ENCODE measurements at regions not wholly inside any gene's neighbourhood (a gene's known extent, or its start where the extent isn't known, plus 50 kb on each side); places are given as distances from the start of the nearest gene placed in this dataset.

GRCh38 chr3:178079966-178080365 lies 456.3 kb upstream of the KCNMB2 start:
- FAIRE-seq (no peak), DNase-seq (ENCODE audit: low read depth) (no peak)
- TF ChIP-seq CTCF (IDR thresholded peaks at IDR 0.05; ENCODE audit: insufficient read depth, low read length, severe bottlenecking): no peak
- Histone ChIP-seq H3K36me3 (ENCODE audit: control insufficient read depth, insufficient read depth, low read length) (no peaks in the 10 kb centered on the region), H3K27me3 (ENCODE audit: control insufficient read depth, insufficient read depth, low read length) (no peaks in the 10 kb centered on the region), H3K4me3 (ENCODE audit: low read depth, low read length) (no peak overlapping the region)

- TF ChIP-seq CTCF (IDR thresholded peaks at IDR 0.05; ENCODE audit: insufficient read depth, low read length, severe bottlenecking): no peak
- DNase-seq (ENCODE audit: low read depth): no peak
- H3K4me3 ChIP-seq (ENCODE audit: low read depth, low read length): no peak overlapping the region
- H3K27me3 ChIP-seq (ENCODE audit: control insufficient read depth, insufficient read depth, low read length): no peaks in the 10 kb centered on the region
- FAIRE-seq: no peak
- no peaks in the 10 kb centered on the region for H3K36me3 ChIP-seq (ENCODE audit: control insufficient read depth, insufficient read depth, low read length)
Measured at GRCh38 chr3:178082326-178082906, 453.8 kb upstream of the KCNMB2 start.

- TF ChIP-seq CTCF (IDR thresholded peaks at IDR 0.05; ENCODE audit: insufficient read depth, low read length, severe bottlenecking): no peak
- no peak for FAIRE-seq
- H3K36me3 ChIP-seq (ENCODE audit: control insufficient read depth, insufficient read depth, low read length): no peaks in the 10 kb centered on the region
- no peak overlapping the region for H3K4me3 ChIP-seq (ENCODE audit: low read depth, low read length)
- H3K27me3 ChIP-seq (ENCODE audit: control insufficient read depth, insufficient read depth, low read length): no peaks in the 10 kb centered on the region
- DNase-seq (ENCODE audit: low read depth): no peak
Measured at GRCh38 chr3:178083906-178084866, 452.1 kb upstream of the KCNMB2 start.

- Histone ChIP-seq H3K4me3 (ENCODE audit: low read depth, low read length) (no peak overlapping the region), H3K36me3 (ENCODE audit: control insufficient read depth, insufficient read depth, low read length) (no peaks in the 10 kb centered on the region), H3K27me3 (ENCODE audit: control insufficient read depth, insufficient read depth, low read length) (no peaks in the 10 kb centered on the region)
- no peak for TF ChIP-seq CTCF (IDR thresholded peaks at IDR 0.05; ENCODE audit: insufficient read depth, low read length, severe bottlenecking)
- peak; percentile 23 for FAIRE-seq
- no peak for DNase-seq (ENCODE audit: low read depth)
Measured at GRCh38 chr3:178084938-178085816, 451.1 kb upstream of the KCNMB2 start.

GRCh38 chr3:178085817-178086123 lies 450.5 kb upstream of the KCNMB2 start:
- Histone ChIP-seq H3K36me3 (ENCODE audit: control insufficient read depth, insufficient read depth, low read length) (no peaks in the 10 kb centered on the region), H3K4me3 (ENCODE audit: low read depth, low read length) (no peak overlapping the region), H3K27me3 (ENCODE audit: control insufficient read depth, insufficient read depth, low read length) (no peaks in the 10 kb centered on the region)
- DNase-seq (ENCODE audit: low read depth): no peak
- TF ChIP-seq CTCF (IDR thresholded peaks at IDR 0.05; ENCODE audit: insufficient read depth, low read length, severe bottlenecking): no peak
- FAIRE-seq: no peak
